HK-2 (cell line): ENCODE measurements at regions not wholly inside any gene's neighbourhood (a gene's known extent, or its start where the extent isn't known, plus 50 kb on each side); places are given as distances from the start of the nearest gene placed in this dataset.
"Not testable (repeated sequence)": the region's sequence is repeated elsewhere in the genome, so short reads cannot be mapped to it uniquely, and the experiment has no call there.

Source experiments
- DNase-seq: peaks from one replicate; pipeline ENCODE4 v3.0.0-alpha.2; 2018; ENCODE audit not compliant: unreplicated experiment

GRCh38 chr5:171714261-171714660, 71.4 kb upstream of the SMIM23 start:
- DNase-seq, result no peak

GRCh38 chr5:171714851-171715250, 70.8 kb upstream of the SMIM23 start:
- DNase-seq, result no peak

- DNase-seq, result no peak
These were observed 70.1 kb upstream of the SMIM23 start for GRCh38 chr5:171715551-171715950.

GRCh38 chr5:171720086-171720485, 65.5 kb upstream of the SMIM23 start:
- DNase-seq, result no peak

- DNase-seq, result no peak
These were observed 64.2 kb upstream of the SMIM23 start for GRCh38 chr5:171721464-171721863.

GRCh38 chr5:171724468-171725204, 61.0 kb upstream of the SMIM23 start:
- DNase-seq, result no peak

- DNase-seq, result no peak
These were observed 60.4 kb upstream of the SMIM23 start for GRCh38 chr5:171725205-171725601.

- DNase-seq, result not testable (repeated sequence)
These were observed 58.8 kb upstream of the SMIM23 start for GRCh38 chr5:171726819-171727218.

GRCh38 chr5:171728686-171729085, 56.9 kb upstream of the SMIM23 start:
- DNase-seq, result no peak
